ENCODE measurements at regions not wholly inside any gene's neighbourhood (a gene's known extent, or its start where the extent isn't known, plus 50 kb on each side); places are given as distances from the start of the nearest gene placed in this dataset.

- DNase-seq (ENCODE audit: low read depth in 2 of 2, low spot score in 1 of 2) = no peak
These were observed 172.3 kb upstream of the PPP2R2D start for GRCh38 chr10:131728286-131729228.

- no peak for DNase-seq (ENCODE audit: low read depth in 2 of 2, low spot score in 1 of 2)
These were observed 171.4 kb upstream of the PPP2R2D start for GRCh38 chr10:131729361-131729760.

GRCh38 chr10:131729938-131730660 lies 170.7 kb upstream of the PPP2R2D start:
- DNase-seq (ENCODE audit: low read depth in 2 of 2, low spot score in 1 of 2) = no peak

- DNase-seq (ENCODE audit: low read depth in 2 of 2, low spot score in 1 of 2) = no peak
These were observed 169.9 kb upstream of the PPP2R2D start for GRCh38 chr10:131730771-131731497.

GRCh38 chr10:131731780-131732630 lies 168.8 kb upstream of the PPP2R2D start:
- DNase-seq (ENCODE audit: low read depth in 2 of 2, low spot score in 1 of 2) = no peak

- DNase-seq (ENCODE audit: low read depth in 2 of 2, low spot score in 1 of 2) = no peak
These were observed 168.1 kb upstream of the PPP2R2D start for GRCh38 chr10:131732631-131733127.

GRCh38 chr10:131733596-131733995 lies 167.2 kb upstream of the PPP2R2D start:
- no peak for DNase-seq (ENCODE audit: low read depth in 2 of 2, low spot score in 1 of 2)

- no peak for DNase-seq (ENCODE audit: low read depth in 2 of 2, low spot score in 1 of 2)
These were observed 165.2 kb upstream of the PPP2R2D start for GRCh38 chr10:131735577-131735976.

- no peak for DNase-seq (ENCODE audit: low read depth in 2 of 2, low spot score in 1 of 2)
These were observed 164.4 kb upstream of the PPP2R2D start for GRCh38 chr10:131736321-131736980.

GRCh38 chr10:131737543-131738395 lies 163.0 kb upstream of the PPP2R2D start:
- no peak for DNase-seq (ENCODE audit: low read depth in 2 of 2, low spot score in 1 of 2)

GRCh38 chr10:131738396-131738735 lies 162.4 kb upstream of the PPP2R2D start:
- DNase-seq (ENCODE audit: low read depth in 2 of 2, low spot score in 1 of 2) = no peak

GRCh38 chr10:131739206-131739605 lies 161.6 kb upstream of the PPP2R2D start:
- DNase-seq (ENCODE audit: low read depth in 2 of 2, low spot score in 1 of 2) = no peak

GRCh38 chr10:131742500-131742951 lies 158.3 kb upstream of the PPP2R2D start:
- no peak for DNase-seq (ENCODE audit: low read depth in 2 of 2, low spot score in 1 of 2)

GRCh38 chr10:131743190-131744151 lies 157.3 kb upstream of the PPP2R2D start:
- DNase-seq (ENCODE audit: low read depth in 2 of 2, low spot score in 1 of 2) = no peak

- no peak for DNase-seq (ENCODE audit: low read depth in 2 of 2, low spot score in 1 of 2)
These were observed 156.5 kb upstream of the PPP2R2D start for GRCh38 chr10:131744346-131744745.

- DNase-seq (ENCODE audit: low read depth in 2 of 2, low spot score in 1 of 2) = no peak
These were observed 155.2 kb upstream of the PPP2R2D start for GRCh38 chr10:131745591-131745990.

GRCh38 chr10:131746241-131746711 lies 154.5 kb upstream of the PPP2R2D start:
- DNase-seq (ENCODE audit: low read depth in 2 of 2, low spot score in 1 of 2) = no peak

GRCh38 chr10:131746785-131747184 lies 154.0 kb upstream of the PPP2R2D start:
- no peak for DNase-seq (ENCODE audit: low read depth in 2 of 2, low spot score in 1 of 2)
